Panc1 (cell line): ENCODE measurements at regions not wholly inside any gene's neighbourhood (a gene's known extent, or its start where the extent isn't known, plus 50 kb on each side); places are given as distances from the start of the nearest gene placed in this dataset.

ENCODE experiments used
- ATAC-seq: fragments of 200-7000 bp; cut with Tn5 transposase; 2 replicates; pipeline ENCODE4 v1.9.1; 2020; ENCODE audit warnings: mild to moderate bottlenecking, moderate library complexity
- BruUV-seq: library from RNA; stranded (reverse); fragments of 400-500 nt; replicated peaks from 2 replicates; lab custom pipeline; 2021; lab: Mats Ljungman, UMichigan
- CTCF ChIA-PET: fragments of 300-600 bp; sonication (Branson Sonifier 250); formaldehyde crosslinking; loops from one replicate; lab custom pipeline; 2022; ENCODE audit warnings: antibody characterized with exemption; lab: Charles Lee
- POLR2A ChIA-PET: fragments of 300-600 bp; sonication (Branson Sonifier 250); formaldehyde crosslinking; loops from one replicate; lab custom pipeline; 2022; ENCODE audit warnings: antibody characterized with exemption; lab: Charles Lee
- DNase-seq: peaks from one replicate; pipeline ENCODE4 v3.0.0-alpha.2; 2010; ENCODE audit warnings: low read depth, low spot score
- H3K27ac ChIP-seq: 2 replicates; pipeline ENCODE4 v1.5.1; 2011; ENCODE audit warnings: mild to moderate bottlenecking, low read length, inconsistent platforms
- H3K27me3 ChIP-seq: fragments of 200-500 bp; sonication (Bioruptor generic); 2 replicates; pipeline ENCODE4 v1.6.0; 2014; ENCODE audit warnings: low read length, inconsistent platforms; ENCODE audit not compliant: control insufficient read depth, insufficient read depth
- H3K36me3 ChIP-seq: fragments of 200-500 bp; sonication (Bioruptor generic); 2 replicates; pipeline ENCODE4 v1.5.1; 2014; ENCODE audit warnings: inconsistent platforms, mild to moderate bottlenecking, low read length, moderate library complexity; ENCODE audit not compliant: control insufficient read depth, insufficient read depth
- H3K4me1 ChIP-seq: 2 replicates; pipeline ENCODE4 v1.5.1; 2011; ENCODE audit warnings: inconsistent platforms, mild to moderate bottlenecking, low read length, moderate library complexity; ENCODE audit not compliant: control insufficient read depth, insufficient read depth
- H3K4me3 ChIP-seq, 2 experiments: 2 replicates each; pipeline ENCODE4 v1.5.1; 2011 to 2012; ENCODE audit warnings: low read depth in 2 of 2, low read length in 2 of 2, mild to moderate bottlenecking in 2 of 2, inconsistent platforms in 1 of 2, moderate library complexity in 1 of 2
- H3K9me3 ChIP-seq: fragments of 200-500 bp; sonication (Bioruptor generic); 2 replicates; pipeline ENCODE4 v1.5.1; 2014; ENCODE audit warnings: low read depth, mild to moderate bottlenecking, inconsistent platforms, low read length, moderate library complexity; ENCODE audit not compliant: control insufficient read depth, insufficient read depth
- POLR2AphosphoS5 ChIP-seq: IDR thresholded peaks from 2 replicates; pipeline ENCODE4 v1.6.1; 2012; ENCODE audit warnings: mild to moderate bottlenecking, low read depth, low read length, moderate library complexity
- SIN3A ChIP-seq: IDR thresholded peaks from 2 replicates; pipeline ENCODE4 v1.6.1; 2012; ENCODE audit warnings: low read depth, mild to moderate bottlenecking, low read length, moderate library complexity, borderline replicate concordance; ENCODE audit not compliant: insufficient read depth
- TCF7L2 ChIP-seq: IDR thresholded peaks from 2 replicates; pipeline ENCODE4 v1.6.1; 2011; ENCODE audit warnings: mild to moderate bottlenecking, low read depth, low read length, inconsistent platforms
- in situ Hi-C: cut with HindIII; loops from 2 replicates; pipeline ENCODE4 v1.10.0; 2016; ENCODE audit warnings: low sequenced_read_pairs, low pct_unique_long_range_greater_than_20kb
- intact Hi-C: fragments of 100-400 bp; cut with micrococcal nuclease; formaldehyde crosslinking; loops from one replicate; pipeline ENCODE4 v1.10.0; 2022; ENCODE audit not compliant: unreplicated experiment
- TF ChIP-seq, protein P1 (sequence below): fragments of 450-650 bp; IDR thresholded peaks from 2 replicates; pipeline ENCODE4 v1.5.1; 2017; ENCODE audit warnings: mild to moderate bottlenecking
- TF ChIP-seq, protein P2 (sequence below), 2 experiments: IDR thresholded peaks; 2 replicates each; pipeline ENCODE4 v1.6.1; 2011 to 2012; ENCODE audit warnings: low read depth in 2 of 2, control low read depth in 1 of 2, low read length in 1 of 2, mild to moderate bottlenecking in 1 of 2, moderate library complexity in 1 of 2; ENCODE audit not compliant: insufficient read depth in 1 of 2

DNA sequence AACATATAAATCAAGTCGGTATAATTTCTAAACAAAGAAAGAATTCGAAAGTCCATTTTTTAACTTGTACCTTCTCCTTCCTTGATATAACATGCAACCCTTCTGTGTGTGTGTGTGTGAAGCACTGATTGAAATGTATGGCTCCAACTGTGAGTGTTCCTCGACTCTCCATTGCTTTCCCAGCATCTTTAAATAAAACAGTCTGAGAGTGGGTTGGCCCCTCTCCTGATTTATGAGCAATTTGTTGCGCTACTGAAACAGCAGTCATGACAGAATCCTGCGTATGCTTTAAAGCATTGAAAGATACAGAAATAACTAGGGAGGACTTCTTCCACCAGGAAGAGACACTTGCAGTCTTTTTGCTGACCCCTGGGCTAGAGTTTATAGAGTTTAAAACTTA, 340.0 kb upstream of the SATB1 start:
- DNase-seq (no peak), ATAC-seq (no peak)
- Histone ChIP-seq H3K4me1 (no peaks in the 10 kb centered on the region), H3K27me3 (no peaks in the 10 kb centered on the region; the same call in 1 of the 2 replicates), H3K4me3 (no peak overlapping the region), H3K36me3 (no peaks in the 10 kb centered on the region), H3K27ac (no peak overlapping the region), H3K9me3 (no peaks in the 10 kb centered on the region)
- no TSS peak for BruUV-seq
- ChIA-PET POLR2A (no interaction called here), CTCF (no interaction called here)
- TF ChIP-seq, protein P1, sequence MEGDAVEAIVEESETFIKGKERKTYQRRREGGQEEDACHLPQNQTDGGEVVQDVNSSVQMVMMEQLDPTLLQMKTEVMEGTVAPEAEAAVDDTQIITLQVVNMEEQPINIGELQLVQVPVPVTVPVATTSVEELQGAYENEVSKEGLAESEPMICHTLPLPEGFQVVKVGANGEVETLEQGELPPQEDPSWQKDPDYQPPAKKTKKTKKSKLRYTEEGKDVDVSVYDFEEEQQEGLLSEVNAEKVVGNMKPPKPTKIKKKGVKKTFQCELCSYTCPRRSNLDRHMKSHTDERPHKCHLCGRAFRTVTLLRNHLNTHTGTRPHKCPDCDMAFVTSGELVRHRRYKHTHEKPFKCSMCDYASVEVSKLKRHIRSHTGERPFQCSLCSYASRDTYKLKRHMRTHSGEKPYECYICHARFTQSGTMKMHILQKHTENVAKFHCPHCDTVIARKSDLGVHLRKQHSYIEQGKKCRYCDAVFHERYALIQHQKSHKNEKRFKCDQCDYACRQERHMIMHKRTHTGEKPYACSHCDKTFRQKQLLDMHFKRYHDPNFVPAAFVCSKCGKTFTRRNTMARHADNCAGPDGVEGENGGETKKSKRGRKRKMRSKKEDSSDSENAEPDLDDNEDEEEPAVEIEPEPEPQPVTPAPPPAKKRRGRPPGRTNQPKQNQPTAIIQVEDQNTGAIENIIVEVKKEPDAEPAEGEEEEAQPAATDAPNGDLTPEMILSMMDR, result no peak
- TF ChIP-seq POLR2AphosphoS5 (no peak), SIN3A (no peak), TCF7L2 (no peak)
- TF ChIP-seq, protein P2, sequence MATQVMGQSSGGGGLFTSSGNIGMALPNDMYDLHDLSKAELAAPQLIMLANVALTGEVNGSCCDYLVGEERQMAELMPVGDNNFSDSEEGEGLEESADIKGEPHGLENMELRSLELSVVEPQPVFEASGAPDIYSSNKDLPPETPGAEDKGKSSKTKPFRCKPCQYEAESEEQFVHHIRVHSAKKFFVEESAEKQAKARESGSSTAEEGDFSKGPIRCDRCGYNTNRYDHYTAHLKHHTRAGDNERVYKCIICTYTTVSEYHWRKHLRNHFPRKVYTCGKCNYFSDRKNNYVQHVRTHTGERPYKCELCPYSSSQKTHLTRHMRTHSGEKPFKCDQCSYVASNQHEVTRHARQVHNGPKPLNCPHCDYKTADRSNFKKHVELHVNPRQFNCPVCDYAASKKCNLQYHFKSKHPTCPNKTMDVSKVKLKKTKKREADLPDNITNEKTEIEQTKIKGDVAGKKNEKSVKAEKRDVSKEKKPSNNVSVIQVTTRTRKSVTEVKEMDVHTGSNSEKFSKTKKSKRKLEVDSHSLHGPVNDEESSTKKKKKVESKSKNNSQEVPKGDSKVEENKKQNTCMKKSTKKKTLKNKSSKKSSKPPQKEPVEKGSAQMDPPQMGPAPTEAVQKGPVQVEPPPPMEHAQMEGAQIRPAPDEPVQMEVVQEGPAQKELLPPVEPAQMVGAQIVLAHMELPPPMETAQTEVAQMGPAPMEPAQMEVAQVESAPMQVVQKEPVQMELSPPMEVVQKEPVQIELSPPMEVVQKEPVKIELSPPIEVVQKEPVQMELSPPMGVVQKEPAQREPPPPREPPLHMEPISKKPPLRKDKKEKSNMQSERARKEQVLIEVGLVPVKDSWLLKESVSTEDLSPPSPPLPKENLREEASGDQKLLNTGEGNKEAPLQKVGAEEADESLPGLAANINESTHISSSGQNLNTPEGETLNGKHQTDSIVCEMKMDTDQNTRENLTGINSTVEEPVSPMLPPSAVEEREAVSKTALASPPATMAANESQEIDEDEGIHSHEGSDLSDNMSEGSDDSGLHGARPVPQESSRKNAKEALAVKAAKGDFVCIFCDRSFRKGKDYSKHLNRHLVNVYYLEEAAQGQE (IDR thresholded peaks at IDR 0.05; ENCODE audit: insufficient read depth in 1 of 2, low read depth in 2 of 2, low read length in 1 of 2), result no peak
- in situ Hi-C loops, result no loop called here
- intact Hi-C loops, result no loop called here

DNA sequence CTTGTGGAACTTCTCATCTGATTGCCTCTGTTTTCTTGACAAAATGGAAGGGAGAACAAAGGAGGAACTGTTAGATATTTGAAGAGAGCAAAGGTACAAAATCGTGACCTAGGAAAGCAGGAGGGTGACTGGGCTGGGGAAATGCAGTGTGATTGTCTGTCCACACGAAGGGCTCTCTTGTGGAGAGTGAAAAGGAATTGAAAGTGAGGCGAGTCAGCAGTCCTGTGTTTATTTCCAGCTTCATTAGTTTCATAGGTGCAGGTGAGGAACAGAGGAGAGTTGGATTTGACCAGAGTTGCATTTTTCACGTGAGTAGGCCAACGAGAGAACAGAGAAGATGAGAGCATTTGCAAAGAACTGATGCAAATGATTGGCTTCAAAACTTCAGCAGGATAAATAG, 336.4 kb upstream of the SATB1 start:
- Histone ChIP-seq H3K36me3 (no peaks in the 10 kb centered on the region), H3K4me3 (no peak overlapping the region), H3K27ac (no peak overlapping the region), H3K27me3 (no peaks in the 10 kb centered on the region; the same call in 1 of the 2 replicates), H3K9me3 (no peaks in the 10 kb centered on the region), H3K4me1 (no peaks in the 10 kb centered on the region)
- DNase-seq (no peak), ATAC-seq (no peak)
- CTCF ChIA-PET, result no interaction called here
- BruUV-seq, result no TSS peak
- in situ Hi-C loops (no loop called here), intact Hi-C loops (no loop called here)
- no peak for TF ChIP-seq POLR2AphosphoS5
- TF ChIP-seq, protein P2 (IDR thresholded peaks at IDR 0.05; ENCODE audit: insufficient read depth in 1 of 2, low read depth in 2 of 2, low read length in 1 of 2), result no peak
- TF ChIP-seq, protein P1, result no peak
- no peak for TF ChIP-seq SIN3A
- no peak for TF ChIP-seq TCF7L2
- POLR2A ChIA-PET, result no interaction called here
